GM23338 (cell line): ENCODE measurements at regions not wholly inside any gene's neighbourhood (a gene's known extent, or its start where the extent isn't known, plus 50 kb on each side); places are given as distances from the start of the nearest gene placed in this dataset.

Source experiments
- CREB1 ChIP-seq: fragments of 250-450 bp; sonication (Bioruptor Pico); IDR thresholded peaks from 2 replicates; pipeline ENCODE4 v1.5.0; 2020; ENCODE audit warnings: low read depth, mild to moderate bottlenecking, moderate library complexity
- EZH2 ChIP-seq: fragments of 200-600 bp; sonication (generic); IDR thresholded peaks from one replicate; pipeline ENCODE4 v1.8.0; 2017; ENCODE audit warnings: antibody characterized with exemption, mild to moderate bottlenecking, low read depth; ENCODE audit not compliant: unreplicated experiment
- EZH2phosphoT487 ChIP-seq: fragments of 200-600 bp; sonication (generic); IDR thresholded peaks from one replicate; pipeline ENCODE4 v1.8.1; 2018; ENCODE audit warnings: antibody characterized with exemption; ENCODE audit not compliant: unreplicated experiment
- JUNB ChIP-seq: IDR thresholded peaks from one replicate; pipeline ENCODE4 v1.6.1; 2016; ENCODE audit warnings: antibody characterized with exemption; ENCODE audit not compliant: unreplicated experiment
- POLR2AphosphoS5 ChIP-seq: IDR thresholded peaks from 2 replicates; pipeline ENCODE4 v1.6.1; 2016; ENCODE audit warnings: antibody characterized with exemption, low read depth
- ZNF114 ChIP-seq: fragments of 250-450 bp; sonication (Bioruptor Pico); IDR thresholded peaks from 2 replicates; pipeline ENCODE4 v1.5.0; 2020; ENCODE audit warnings: mild to moderate bottlenecking, moderate library complexity
- ZNF331 ChIP-seq: fragments of 250-450 bp; sonication (Bioruptor Pico); IDR thresholded peaks from 2 replicates; pipeline ENCODE4 v1.5.0; 2020; ENCODE audit warnings: low read depth, mild to moderate bottlenecking, moderate library complexity
- TF ChIP-seq, protein P1 (sequence below), 2 experiments: fragments of 200-600 bp in 1 of 2; sonication (generic) in 1 of 2; conservative IDR thresholded peaks; 2 replicates each; pipeline versions ENCODE4 v1.5.1 to v1.6.1; 2016 to 2017; ENCODE audit warnings: antibody characterized with exemption in 2 of 2, low read depth in 2 of 2, mild to moderate bottlenecking in 2 of 2, moderate library complexity in 1 of 2
- TF ChIP-seq, protein P2 (sequence below): IDR thresholded peaks from one replicate; pipeline ENCODE4 v1.6.1; 2018; ENCODE audit warnings: antibody characterized with exemption; ENCODE audit not compliant: unreplicated experiment
- TF ChIP-seq, protein P3 (sequence below): IDR thresholded peaks from 2 replicates; pipeline ENCODE4 v1.6.1; 2016; ENCODE audit warnings: antibody characterized with exemption

DNA sequence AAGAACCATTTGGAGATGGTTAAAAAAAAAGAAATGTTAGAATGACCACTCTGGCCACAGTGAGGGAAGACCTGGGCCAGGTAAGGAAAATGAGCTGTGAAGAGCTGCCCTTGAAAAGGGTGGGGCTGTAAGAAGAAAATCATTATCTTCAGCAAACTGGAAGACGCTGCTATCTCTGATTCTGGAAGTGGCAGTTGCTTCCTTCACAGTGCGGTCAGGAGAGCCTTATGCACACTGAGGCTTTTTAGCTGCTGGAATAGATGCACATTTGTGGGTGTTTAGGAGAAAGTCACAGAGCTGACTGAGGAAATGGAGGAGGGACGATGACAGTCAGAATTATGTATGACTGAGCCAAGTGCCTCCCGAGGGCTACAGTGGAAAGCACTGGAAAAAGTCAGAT, 91.6 kb downstream of the TBX19 start:
- TF ChIP-seq, protein P1, sequence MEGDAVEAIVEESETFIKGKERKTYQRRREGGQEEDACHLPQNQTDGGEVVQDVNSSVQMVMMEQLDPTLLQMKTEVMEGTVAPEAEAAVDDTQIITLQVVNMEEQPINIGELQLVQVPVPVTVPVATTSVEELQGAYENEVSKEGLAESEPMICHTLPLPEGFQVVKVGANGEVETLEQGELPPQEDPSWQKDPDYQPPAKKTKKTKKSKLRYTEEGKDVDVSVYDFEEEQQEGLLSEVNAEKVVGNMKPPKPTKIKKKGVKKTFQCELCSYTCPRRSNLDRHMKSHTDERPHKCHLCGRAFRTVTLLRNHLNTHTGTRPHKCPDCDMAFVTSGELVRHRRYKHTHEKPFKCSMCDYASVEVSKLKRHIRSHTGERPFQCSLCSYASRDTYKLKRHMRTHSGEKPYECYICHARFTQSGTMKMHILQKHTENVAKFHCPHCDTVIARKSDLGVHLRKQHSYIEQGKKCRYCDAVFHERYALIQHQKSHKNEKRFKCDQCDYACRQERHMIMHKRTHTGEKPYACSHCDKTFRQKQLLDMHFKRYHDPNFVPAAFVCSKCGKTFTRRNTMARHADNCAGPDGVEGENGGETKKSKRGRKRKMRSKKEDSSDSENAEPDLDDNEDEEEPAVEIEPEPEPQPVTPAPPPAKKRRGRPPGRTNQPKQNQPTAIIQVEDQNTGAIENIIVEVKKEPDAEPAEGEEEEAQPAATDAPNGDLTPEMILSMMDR (conservative IDR thresholded peaks at IDR 0.05; ENCODE audit: low read depth in 2 of 2), result no peak
- no peak for TF ChIP-seq CREB1 (CRISPR knock-in tag)
- no peak for TF ChIP-seq POLR2AphosphoS5
- no peak for TF ChIP-seq ZNF331 (CRISPR knock-in tag)
- no peak for TF ChIP-seq EZH2
- TF ChIP-seq, protein P2, sequence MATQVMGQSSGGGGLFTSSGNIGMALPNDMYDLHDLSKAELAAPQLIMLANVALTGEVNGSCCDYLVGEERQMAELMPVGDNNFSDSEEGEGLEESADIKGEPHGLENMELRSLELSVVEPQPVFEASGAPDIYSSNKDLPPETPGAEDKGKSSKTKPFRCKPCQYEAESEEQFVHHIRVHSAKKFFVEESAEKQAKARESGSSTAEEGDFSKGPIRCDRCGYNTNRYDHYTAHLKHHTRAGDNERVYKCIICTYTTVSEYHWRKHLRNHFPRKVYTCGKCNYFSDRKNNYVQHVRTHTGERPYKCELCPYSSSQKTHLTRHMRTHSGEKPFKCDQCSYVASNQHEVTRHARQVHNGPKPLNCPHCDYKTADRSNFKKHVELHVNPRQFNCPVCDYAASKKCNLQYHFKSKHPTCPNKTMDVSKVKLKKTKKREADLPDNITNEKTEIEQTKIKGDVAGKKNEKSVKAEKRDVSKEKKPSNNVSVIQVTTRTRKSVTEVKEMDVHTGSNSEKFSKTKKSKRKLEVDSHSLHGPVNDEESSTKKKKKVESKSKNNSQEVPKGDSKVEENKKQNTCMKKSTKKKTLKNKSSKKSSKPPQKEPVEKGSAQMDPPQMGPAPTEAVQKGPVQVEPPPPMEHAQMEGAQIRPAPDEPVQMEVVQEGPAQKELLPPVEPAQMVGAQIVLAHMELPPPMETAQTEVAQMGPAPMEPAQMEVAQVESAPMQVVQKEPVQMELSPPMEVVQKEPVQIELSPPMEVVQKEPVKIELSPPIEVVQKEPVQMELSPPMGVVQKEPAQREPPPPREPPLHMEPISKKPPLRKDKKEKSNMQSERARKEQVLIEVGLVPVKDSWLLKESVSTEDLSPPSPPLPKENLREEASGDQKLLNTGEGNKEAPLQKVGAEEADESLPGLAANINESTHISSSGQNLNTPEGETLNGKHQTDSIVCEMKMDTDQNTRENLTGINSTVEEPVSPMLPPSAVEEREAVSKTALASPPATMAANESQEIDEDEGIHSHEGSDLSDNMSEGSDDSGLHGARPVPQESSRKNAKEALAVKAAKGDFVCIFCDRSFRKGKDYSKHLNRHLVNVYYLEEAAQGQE, result no peak
- TF ChIP-seq JUNB, result no peak
- TF ChIP-seq EZH2phosphoT487, result no peak
- TF ChIP-seq, protein P3, sequence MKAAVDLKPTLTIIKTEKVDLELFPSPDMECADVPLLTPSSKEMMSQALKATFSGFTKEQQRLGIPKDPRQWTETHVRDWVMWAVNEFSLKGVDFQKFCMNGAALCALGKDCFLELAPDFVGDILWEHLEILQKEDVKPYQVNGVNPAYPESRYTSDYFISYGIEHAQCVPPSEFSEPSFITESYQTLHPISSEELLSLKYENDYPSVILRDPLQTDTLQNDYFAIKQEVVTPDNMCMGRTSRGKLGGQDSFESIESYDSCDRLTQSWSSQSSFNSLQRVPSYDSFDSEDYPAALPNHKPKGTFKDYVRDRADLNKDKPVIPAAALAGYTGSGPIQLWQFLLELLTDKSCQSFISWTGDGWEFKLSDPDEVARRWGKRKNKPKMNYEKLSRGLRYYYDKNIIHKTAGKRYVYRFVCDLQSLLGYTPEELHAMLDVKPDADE, result no peak
- no peak for TF ChIP-seq ZNF114
